SK-N-SH treated with all-trans-retinoic acid at 6 μM for 48 hours (cell line): ENCODE measurements at regions not wholly inside any gene's neighbourhood (a gene's known extent, or its start where the extent isn't known, plus 50 kb on each side); places are given as distances from the start of the nearest gene placed in this dataset.

Source experiments
- ATAC-seq: fragments of 200-7000 bp; cut with Tn5 transposase; 3 replicates; pipeline ENCODE4 v1.9.1; 2020; ENCODE audit warnings: mild to moderate bottlenecking, moderate library complexity
- ARNTL ChIP-seq: fragments of 450-650 bp; formaldehyde crosslinking; IDR thresholded peaks from 2 replicates; pipeline ENCODE4 v1.5.0; 2020; ENCODE audit warnings: low read depth, mild to moderate bottlenecking, moderate library complexity, borderline replicate concordance
- CSDC2 ChIP-seq: fragments of 250-450 bp; sonication (Bioruptor Pico); IDR thresholded peaks from 2 replicates; pipeline ENCODE4 v1.5.0; 2020; ENCODE audit warnings: mild to moderate bottlenecking, moderate library complexity
- ESRRG ChIP-seq: fragments of 250-450 bp; sonication (Bioruptor Pico); IDR thresholded peaks from 2 replicates; pipeline ENCODE4 v1.6.1; 2021; ENCODE audit warnings: mild to moderate bottlenecking
- GLIS3 ChIP-seq: fragments of 250-450 bp; sonication (Bioruptor Pico); IDR thresholded peaks from 2 replicates; pipeline ENCODE4 v1.5.0; 2020; ENCODE audit warnings: mild to moderate bottlenecking, moderate library complexity
- ISL1 ChIP-seq: fragments of 250-450 bp; sonication (Bioruptor Pico); IDR thresholded peaks from 2 replicates; pipeline ENCODE4 v2.1.2; 2022; ENCODE audit warnings: mild to moderate bottlenecking, moderate library complexity
- OSR1 ChIP-seq: fragments of 250-450 bp; sonication (Bioruptor Pico); IDR thresholded peaks from 2 replicates; pipeline ENCODE4 v1.8.0; 2022; ENCODE audit warnings: moderate library complexity, mild to moderate bottlenecking, inconsistent platforms
- PPARA ChIP-seq: fragments of 250-450 bp; sonication (Bioruptor Pico); IDR thresholded peaks from 2 replicates; pipeline ENCODE4 v1.5.0; 2020; ENCODE audit warnings: mild to moderate bottlenecking, borderline replicate concordance
- RARB ChIP-seq: fragments of 250-450 bp; sonication (Bioruptor Pico); IDR thresholded peaks from 2 replicates; pipeline ENCODE4 v1.8.0; 2021; ENCODE audit warnings: mild to moderate bottlenecking, moderate library complexity
- SNAI2 ChIP-seq: fragments of 250-450 bp; sonication (Bioruptor Pico); IDR thresholded peaks from 2 replicates; pipeline ENCODE4 v1.5.0; 2020; ENCODE audit warnings: mild to moderate bottlenecking, moderate library complexity
- TCF4 ChIP-seq: fragments of 250-450 bp; sonication (Bioruptor Pico); IDR thresholded peaks from 2 replicates; pipeline ENCODE4 v1.8.0; 2021; ENCODE audit warnings: mild to moderate bottlenecking, moderate library complexity, borderline replicate concordance
- TOX ChIP-seq: fragments of 250-450 bp; sonication (Bioruptor Pico); IDR thresholded peaks from 2 replicates; pipeline ENCODE4 v1.8.0; 2021; ENCODE audit warnings: mild to moderate bottlenecking, moderate library complexity, borderline replicate concordance
- ZC3H10 ChIP-seq: fragments of 250-450 bp; sonication (Bioruptor Pico); IDR thresholded peaks from 2 replicates; pipeline ENCODE4 v1.5.1; 2021; ENCODE audit warnings: mild to moderate bottlenecking, moderate library complexity
- ZFP3 ChIP-seq: fragments of 250-450 bp; sonication (Bioruptor Pico); IDR thresholded peaks from 2 replicates; pipeline ENCODE4 v1.5.0; 2020; ENCODE audit warnings: mild to moderate bottlenecking, moderate library complexity
- ZNF565 ChIP-seq: fragments of 450-650 bp; formaldehyde crosslinking; conservative IDR thresholded peaks from 2 replicates; pipeline ENCODE4 v1.5.0; 2020; ENCODE audit warnings: low read depth, mild to moderate bottlenecking, moderate library complexity
- ZNF70 ChIP-seq: fragments of 450-650 bp; formaldehyde crosslinking; IDR thresholded peaks from 2 replicates; pipeline ENCODE4 v1.5.0; 2020; ENCODE audit warnings: mild to moderate bottlenecking, moderate library complexity
- TF ChIP-seq, protein P1 (sequence below): fragments of 250-450 bp; sonication (Bioruptor Pico); IDR thresholded peaks from 2 replicates; pipeline ENCODE4 v1.8.0; 2021; ENCODE audit warnings: low read depth, mild to moderate bottlenecking, moderate library complexity, borderline replicate concordance
- TF ChIP-seq, protein P2 (sequence below): fragments of 250-450 bp; sonication (Bioruptor Pico); IDR thresholded peaks from 2 replicates; pipeline ENCODE4 v1.8.0; 2020; ENCODE audit warnings: mild to moderate bottlenecking, moderate library complexity, borderline replicate concordance
- TF ChIP-seq, protein P3 (sequence below): fragments of 250-450 bp; sonication (Bioruptor Pico); IDR thresholded peaks from 2 replicates; pipeline ENCODE4 v1.5.1; 2020; ENCODE audit warnings: low read depth, mild to moderate bottlenecking, moderate library complexity
- TF ChIP-seq, protein P4 (sequence below): fragments of 250-450 bp; sonication (Bioruptor Pico); IDR thresholded peaks from 2 replicates; pipeline ENCODE4 v1.5.0; 2020; ENCODE audit warnings: mild to moderate bottlenecking, moderate library complexity

DNA sequence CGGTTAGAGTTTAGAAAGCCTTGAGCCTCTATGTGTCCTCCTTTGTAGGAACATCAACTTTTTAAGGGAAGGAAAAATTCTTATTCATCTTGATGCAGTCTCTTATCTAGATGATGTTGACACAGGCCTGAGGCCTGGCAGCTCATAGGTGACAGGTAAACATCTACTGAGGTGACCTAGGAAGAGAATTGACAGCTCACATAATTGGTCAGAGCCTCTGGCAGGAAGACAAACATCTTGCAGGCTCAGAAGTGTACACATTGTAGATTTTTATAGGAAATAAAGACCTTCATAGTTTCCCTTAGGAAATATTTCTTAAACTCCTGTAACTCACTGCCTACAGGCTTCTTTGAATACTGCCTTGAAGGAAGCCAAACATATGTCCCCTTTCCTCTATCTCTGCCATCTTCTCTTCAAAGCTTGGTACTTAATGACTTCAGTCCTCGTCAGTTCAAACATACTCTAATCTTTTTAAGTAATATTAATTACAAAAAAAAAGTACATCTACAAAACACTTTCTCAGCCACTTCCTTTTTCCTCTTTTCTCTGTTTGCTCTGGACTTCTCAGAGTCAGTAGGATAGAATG is 341.3 kb downstream of the TBL1XR1 start:
- TF ChIP-seq, protein P1, sequence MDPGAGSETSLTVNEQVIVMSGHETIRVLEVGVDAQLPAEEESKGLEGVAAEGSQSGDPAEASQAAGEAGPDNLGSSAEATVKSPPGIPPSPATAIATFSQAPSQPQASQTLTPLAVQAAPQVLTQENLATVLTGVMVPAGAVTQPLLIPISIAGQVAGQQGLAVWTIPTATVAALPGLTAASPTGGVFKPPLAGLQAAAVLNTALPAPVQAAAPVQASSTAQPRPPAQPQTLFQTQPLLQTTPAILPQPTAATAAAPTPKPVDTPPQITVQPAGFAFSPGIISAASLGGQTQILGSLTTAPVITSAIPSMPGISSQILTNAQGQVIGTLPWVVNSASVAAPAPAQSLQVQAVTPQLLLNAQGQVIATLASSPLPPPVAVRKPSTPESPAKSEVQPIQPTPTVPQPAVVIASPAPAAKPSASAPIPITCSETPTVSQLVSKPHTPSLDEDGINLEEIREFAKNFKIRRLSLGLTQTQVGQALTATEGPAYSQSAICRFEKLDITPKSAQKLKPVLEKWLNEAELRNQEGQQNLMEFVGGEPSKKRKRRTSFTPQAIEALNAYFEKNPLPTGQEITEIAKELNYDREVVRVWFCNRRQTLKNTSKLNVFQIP (CRISPR knock-in tag) = no peak
- no peak for TF ChIP-seq ZNF70
- TF ChIP-seq GLIS3 (CRISPR knock-in tag) = no peak
- TF ChIP-seq ESRRG (CRISPR knock-in tag) = no peak
- TF ChIP-seq OSR1 (CRISPR knock-in tag) = no peak
- TF ChIP-seq PPARA (CRISPR knock-in tag) = no peak
- no peak for TF ChIP-seq TCF4 (CRISPR knock-in tag)
- no peak for TF ChIP-seq ZNF565 (CRISPR knock-in tag)
- TF ChIP-seq RARB (CRISPR knock-in tag) = no peak
- no peak for TF ChIP-seq SNAI2
- no peak for TF ChIP-seq TOX (CRISPR knock-in tag)
- ATAC-seq = no peak

DNA sequence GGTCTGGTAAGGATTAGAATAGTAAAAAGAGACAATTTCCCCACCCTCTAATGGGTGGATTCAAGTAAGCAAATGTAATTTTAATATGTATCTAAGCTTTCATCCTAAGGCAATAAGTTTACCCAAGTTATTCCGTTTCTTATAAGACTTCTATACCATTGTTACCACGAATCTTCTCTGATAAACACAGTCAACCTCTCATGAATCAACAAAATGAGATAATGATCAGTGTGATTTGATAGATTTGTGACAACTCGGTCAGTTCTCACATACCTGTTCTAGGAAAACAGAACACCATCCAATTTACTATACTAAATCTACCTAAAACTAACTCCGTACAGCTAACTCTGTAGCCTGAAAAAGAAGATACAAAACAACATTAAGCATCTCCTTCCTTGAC is 342.1 kb downstream of the TBL1XR1 start:
- TF ChIP-seq, protein P2, sequence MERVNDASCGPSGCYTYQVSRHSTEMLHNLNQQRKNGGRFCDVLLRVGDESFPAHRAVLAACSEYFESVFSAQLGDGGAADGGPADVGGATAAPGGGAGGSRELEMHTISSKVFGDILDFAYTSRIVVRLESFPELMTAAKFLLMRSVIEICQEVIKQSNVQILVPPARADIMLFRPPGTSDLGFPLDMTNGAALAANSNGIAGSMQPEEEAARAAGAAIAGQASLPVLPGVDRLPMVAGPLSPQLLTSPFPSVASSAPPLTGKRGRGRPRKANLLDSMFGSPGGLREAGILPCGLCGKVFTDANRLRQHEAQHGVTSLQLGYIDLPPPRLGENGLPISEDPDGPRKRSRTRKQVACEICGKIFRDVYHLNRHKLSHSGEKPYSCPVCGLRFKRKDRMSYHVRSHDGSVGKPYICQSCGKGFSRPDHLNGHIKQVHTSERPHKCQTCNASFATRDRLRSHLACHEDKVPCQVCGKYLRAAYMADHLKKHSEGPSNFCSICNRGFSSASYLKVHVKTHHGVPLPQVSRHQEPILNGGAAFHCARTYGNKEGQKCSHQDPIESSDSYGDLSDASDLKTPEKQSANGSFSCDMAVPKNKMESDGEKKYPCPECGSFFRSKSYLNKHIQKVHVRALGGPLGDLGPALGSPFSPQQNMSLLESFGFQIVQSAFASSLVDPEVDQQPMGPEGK (CRISPR knock-in tag) = no peak
- TF ChIP-seq, protein P1 (CRISPR knock-in tag) = no peak
- TF ChIP-seq, protein P3, sequence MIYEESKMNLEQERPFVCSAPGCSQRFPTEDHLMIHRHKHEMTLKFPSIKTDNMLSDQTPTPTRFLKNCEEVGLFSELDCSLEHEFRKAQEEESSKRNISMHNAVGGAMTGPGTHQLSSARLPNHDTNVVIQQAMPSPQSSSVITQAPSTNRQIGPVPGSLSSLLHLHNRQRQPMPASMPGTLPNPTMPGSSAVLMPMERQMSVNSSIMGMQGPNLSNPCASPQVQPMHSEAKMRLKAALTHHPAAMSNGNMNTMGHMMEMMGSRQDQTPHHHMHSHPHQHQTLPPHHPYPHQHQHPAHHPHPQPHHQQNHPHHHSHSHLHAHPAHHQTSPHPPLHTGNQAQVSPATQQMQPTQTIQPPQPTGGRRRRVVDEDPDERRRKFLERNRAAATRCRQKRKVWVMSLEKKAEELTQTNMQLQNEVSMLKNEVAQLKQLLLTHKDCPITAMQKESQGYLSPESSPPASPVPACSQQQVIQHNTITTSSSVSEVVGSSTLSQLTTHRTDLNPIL = no peak
- TF ChIP-seq ZNF70 (no peak), ZC3H10 (no peak), ARNTL (CRISPR knock-in tag) (no peak), TOX (CRISPR knock-in tag) (no peak), ESRRG (CRISPR knock-in tag) (no peak)
- TF ChIP-seq, protein P4, sequence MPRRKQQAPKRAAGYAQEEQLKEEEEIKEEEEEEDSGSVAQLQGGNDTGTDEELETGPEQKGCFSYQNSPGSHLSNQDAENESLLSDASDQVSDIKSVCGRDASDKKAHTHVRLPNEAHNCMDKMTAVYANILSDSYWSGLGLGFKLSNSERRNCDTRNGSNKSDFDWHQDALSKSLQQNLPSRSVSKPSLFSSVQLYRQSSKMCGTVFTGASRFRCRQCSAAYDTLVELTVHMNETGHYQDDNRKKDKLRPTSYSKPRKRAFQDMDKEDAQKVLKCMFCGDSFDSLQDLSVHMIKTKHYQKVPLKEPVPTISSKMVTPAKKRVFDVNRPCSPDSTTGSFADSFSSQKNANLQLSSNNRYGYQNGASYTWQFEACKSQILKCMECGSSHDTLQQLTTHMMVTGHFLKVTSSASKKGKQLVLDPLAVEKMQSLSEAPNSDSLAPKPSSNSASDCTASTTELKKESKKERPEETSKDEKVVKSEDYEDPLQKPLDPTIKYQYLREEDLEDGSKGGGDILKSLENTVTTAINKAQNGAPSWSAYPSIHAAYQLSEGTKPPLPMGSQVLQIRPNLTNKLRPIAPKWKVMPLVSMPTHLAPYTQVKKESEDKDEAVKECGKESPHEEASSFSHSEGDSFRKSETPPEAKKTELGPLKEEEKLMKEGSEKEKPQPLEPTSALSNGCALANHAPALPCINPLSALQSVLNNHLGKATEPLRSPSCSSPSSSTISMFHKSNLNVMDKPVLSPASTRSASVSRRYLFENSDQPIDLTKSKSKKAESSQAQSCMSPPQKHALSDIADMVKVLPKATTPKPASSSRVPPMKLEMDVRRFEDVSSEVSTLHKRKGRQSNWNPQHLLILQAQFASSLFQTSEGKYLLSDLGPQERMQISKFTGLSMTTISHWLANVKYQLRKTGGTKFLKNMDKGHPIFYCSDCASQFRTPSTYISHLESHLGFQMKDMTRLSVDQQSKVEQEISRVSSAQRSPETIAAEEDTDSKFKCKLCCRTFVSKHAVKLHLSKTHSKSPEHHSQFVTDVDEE (CRISPR knock-in tag) = no peak
- no peak for ATAC-seq

DNA sequence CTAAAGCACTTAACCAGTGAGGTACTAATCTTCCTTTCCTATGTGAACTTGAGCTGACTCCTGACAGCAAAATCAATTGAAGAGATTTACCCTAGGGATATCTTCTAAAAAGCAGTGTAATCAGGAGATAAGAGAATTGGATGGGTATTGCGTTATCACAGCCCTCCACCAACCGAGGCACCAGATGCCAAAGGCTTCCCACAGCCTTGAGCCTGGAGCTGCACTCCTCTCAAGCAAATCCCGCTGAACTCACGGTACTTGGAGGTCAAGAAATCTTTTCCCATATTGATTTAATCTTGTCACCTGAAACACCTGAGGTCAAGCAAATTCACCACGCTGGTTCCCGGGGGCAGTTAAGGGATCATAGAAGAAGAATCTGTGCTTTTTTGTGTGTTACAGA is 346.8 kb downstream of the TBL1XR1 start:
- ATAC-seq = no peak
- TF ChIP-seq ISL1 (CRISPR knock-in tag) (no peak), CSDC2 (CRISPR knock-in tag) (no peak)

DNA sequence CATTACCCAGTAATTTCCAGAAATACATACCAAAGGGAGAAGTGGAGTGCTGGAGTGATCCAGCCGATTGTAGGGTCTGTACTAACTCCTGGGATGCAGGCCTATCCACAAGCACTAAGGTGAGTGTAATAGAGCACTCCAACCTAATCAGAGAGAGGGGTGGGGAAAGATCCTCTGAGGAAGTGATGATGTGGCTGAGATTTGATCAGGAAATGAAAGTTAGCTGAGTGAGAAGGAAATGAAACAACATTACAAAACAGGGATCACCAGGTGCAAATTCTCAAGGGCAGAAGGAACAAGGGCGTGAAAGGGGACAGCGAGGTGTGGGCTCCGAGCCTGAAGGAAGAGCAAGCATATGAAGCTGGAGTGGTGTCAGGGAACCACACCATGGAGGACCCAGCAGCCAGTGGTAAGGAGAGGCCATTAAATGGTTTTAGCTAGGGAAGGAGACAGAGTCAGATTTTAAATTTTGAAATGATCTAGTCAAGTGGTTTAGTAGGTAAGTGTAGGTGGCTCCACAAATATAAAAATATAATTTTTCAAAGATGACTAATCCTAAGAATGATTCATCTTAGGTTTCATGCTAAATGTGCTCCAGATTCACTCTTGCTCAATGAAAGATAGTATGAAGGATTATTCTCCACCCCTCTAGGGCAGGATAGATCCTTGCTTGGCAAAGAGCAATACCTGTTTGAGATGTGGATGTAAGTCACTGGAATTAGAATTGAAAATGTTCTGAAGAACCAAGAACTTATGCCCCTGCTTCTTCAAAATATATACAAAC is 348.7 kb downstream of the TBL1XR1 start:
- ATAC-seq = no peak
- TF ChIP-seq ZFP3 (no peak), ZC3H10 (no peak), GLIS3 (CRISPR knock-in tag) (no peak), ESRRG (CRISPR knock-in tag) (no peak), TOX (CRISPR knock-in tag) (no peak), PPARA (CRISPR knock-in tag) (no peak), RARB (CRISPR knock-in tag) (no peak), ARNTL (CRISPR knock-in tag) (no peak), TCF4 (CRISPR knock-in tag) (no peak), OSR1 (CRISPR knock-in tag) (no peak), ZNF565 (CRISPR knock-in tag) (no peak), CSDC2 (CRISPR knock-in tag) (no peak)
- TF ChIP-seq, protein P4 (CRISPR knock-in tag) = no peak
- TF ChIP-seq, protein P3 = no peak
